ENCODE measurements at regions not wholly inside any gene's neighbourhood (a gene's known extent, or its start where the extent isn't known, plus 50 kb on each side); places are given as distances from the start of the nearest gene placed in this dataset.

DNA sequence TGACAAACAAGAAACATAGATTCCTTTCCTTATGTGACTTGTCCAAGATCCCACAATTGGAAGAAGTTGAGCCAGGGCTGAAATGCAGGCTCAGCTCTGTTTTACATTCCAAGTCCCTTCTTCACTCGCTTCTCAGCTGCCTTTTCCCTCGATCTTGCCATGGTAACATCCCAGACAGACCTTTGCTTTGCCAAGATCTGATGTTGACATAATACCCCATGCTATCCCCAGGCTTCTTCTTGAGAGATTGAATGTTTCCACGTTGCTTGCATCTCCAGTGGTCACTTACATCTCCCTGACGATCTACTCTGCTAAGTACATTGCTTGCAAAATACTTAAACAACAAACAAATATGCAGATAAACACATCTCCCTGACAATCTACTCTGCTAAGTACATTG, 63.5 kb downstream of the TBXT start:
- Histone ChIP-seq H3K79me2 (ENCODE audit: insufficient read depth, low read length) (no peaks in the 10 kb centered on the region), H3K4me1 (ENCODE audit: insufficient read depth, low read length, poor library complexity, severe bottlenecking) (no peaks in the 10 kb centered on the region), H3K36me3 (ENCODE audit: insufficient read depth, low read length) (no peaks in the 10 kb centered on the region), H3K9me2 (replicated peaks; ENCODE audit: low read depth, low read length) (no peaks in the 10 kb centered on the region), H3K4me3 (ENCODE audit: low read length, poor library complexity, severe bottlenecking) (no peak overlapping the region), H3K9me3 (ENCODE audit: insufficient read depth, low read depth, low read length) (peaks cover 8% of the 10 kb centered on the region; the same call in 1 of the 2 replicates), H3K9ac (ENCODE audit: low read depth, low read length, poor library complexity, severe bottlenecking) (no peak overlapping the region), H4K20me1 (ENCODE audit: insufficient read depth, low read length, poor library complexity, severe bottlenecking) (no peaks in the 10 kb centered on the region), H2AFZ (ENCODE audit: low read length) (no peak overlapping the region), H3K27me3 (ENCODE audit: insufficient read depth, low read length, poor library complexity, severe bottlenecking) (no peaks in the 10 kb centered on the region), H3K4me2 (ENCODE audit: low read depth, low read length, poor library complexity, severe bottlenecking) (no peak overlapping the region), H3F3A (ENCODE audit: low read depth) (no peaks in the 10 kb centered on the region)
- TF ChIP-seq CTCF (conservative IDR thresholded peaks at IDR 0.05; ENCODE audit: low read length) (no peak), EZH2phosphoT487 (IDR thresholded peaks at IDR 0.05; ENCODE audit: borderline replicate concordance) (no peak)

GRCh38 chr6:166101819-166102419, 65.7 kb downstream of the TBXT start:
- Histone ChIP-seq H3K79me2 (ENCODE audit: insufficient read depth, low read length) (no peaks in the 10 kb centered on the region), H2AFZ (ENCODE audit: low read length) (no peak overlapping the region), H3K9ac (ENCODE audit: low read depth, low read length, poor library complexity, severe bottlenecking) (no peak overlapping the region), H3F3A (ENCODE audit: low read depth) (no peaks in the 10 kb centered on the region), H3K4me1 (ENCODE audit: insufficient read depth, low read length, poor library complexity, severe bottlenecking) (no peaks in the 10 kb centered on the region), H3K4me3 (ENCODE audit: low read length, poor library complexity, severe bottlenecking) (no peak overlapping the region), H3K9me2 (replicated peaks; ENCODE audit: low read depth, low read length) (no peaks in the 10 kb centered on the region), H3K27me3 (ENCODE audit: insufficient read depth, low read length, poor library complexity, severe bottlenecking) (no peaks in the 10 kb centered on the region), H4K20me1 (ENCODE audit: insufficient read depth, low read length, poor library complexity, severe bottlenecking) (no peaks in the 10 kb centered on the region), H3K9me3 (ENCODE audit: insufficient read depth, low read depth, low read length) (peaks cover 8% of the 10 kb centered on the region; the same call in 1 of the 2 replicates), H3K36me3 (ENCODE audit: insufficient read depth, low read length) (no peaks in the 10 kb centered on the region), H3K4me2 (ENCODE audit: low read depth, low read length, poor library complexity, severe bottlenecking) (no peak overlapping the region)
- TF ChIP-seq CTCF (conservative IDR thresholded peaks at IDR 0.05; ENCODE audit: low read length) (no peak), EZH2phosphoT487 (IDR thresholded peaks at IDR 0.05; ENCODE audit: borderline replicate concordance) (no peak)

DNA sequence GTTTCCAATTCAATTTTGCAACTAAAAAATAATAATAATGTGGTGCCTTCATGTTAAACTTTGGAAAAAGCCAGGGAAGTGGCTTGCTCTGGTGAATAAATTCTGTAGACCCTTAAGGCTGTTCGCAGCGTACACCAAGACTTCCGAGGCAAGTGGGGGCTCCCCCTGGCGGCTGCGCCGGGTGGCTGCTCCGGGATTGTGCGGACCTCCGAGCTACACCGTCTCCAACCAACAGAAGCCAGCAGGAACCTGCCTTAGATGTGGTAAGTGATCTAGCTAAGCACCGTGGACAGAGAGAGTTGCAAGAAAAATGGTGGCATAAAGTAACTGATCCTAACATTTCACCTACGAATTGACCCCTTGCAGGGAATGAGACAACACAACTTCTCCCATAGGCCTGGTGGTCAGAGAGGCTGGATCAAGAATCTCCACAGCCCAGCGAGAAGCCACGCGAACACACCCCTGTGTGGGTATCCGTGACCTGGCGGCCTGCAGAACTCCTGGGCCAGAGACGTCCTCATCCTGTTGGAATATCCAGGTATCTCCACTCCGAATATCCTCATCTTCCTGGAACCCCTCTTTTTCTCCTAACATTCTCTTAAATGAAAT, 69.6 kb downstream of the TBXT start:
- no peaks in the 10 kb centered on the region for H3K4me1 ChIP-seq (ENCODE audit: insufficient read depth, low read length, poor library complexity, severe bottlenecking)
- H3K9me3 ChIP-seq (ENCODE audit: insufficient read depth, low read depth, low read length), result peaks cover 8% of the 10 kb centered on the region; the same call in 1 of the 2 replicates
- H3K4me3 ChIP-seq (ENCODE audit: low read length, poor library complexity, severe bottlenecking), result no peak overlapping the region
- no peak overlapping the region for H2AFZ ChIP-seq (ENCODE audit: low read length)
- no peak overlapping the region for H3K4me2 ChIP-seq (ENCODE audit: low read depth, low read length, poor library complexity, severe bottlenecking)
- no peaks in the 10 kb centered on the region for H4K20me1 ChIP-seq (ENCODE audit: insufficient read depth, low read length, poor library complexity, severe bottlenecking)
- TF ChIP-seq CTCF (conservative IDR thresholded peaks at IDR 0.05; ENCODE audit: low read length) (peak; percentile 98), EZH2phosphoT487 (IDR thresholded peaks at IDR 0.05; ENCODE audit: borderline replicate concordance) (no peak)
- H3K9me2 ChIP-seq (replicated peaks; ENCODE audit: low read depth, low read length), result no peaks in the 10 kb centered on the region
- H3K9ac ChIP-seq (ENCODE audit: low read depth, low read length, poor library complexity, severe bottlenecking), result no peak overlapping the region
- H3K27me3 ChIP-seq (ENCODE audit: insufficient read depth, low read length, poor library complexity, severe bottlenecking), result no peaks in the 10 kb centered on the region
- H3F3A ChIP-seq (ENCODE audit: low read depth), result no peaks in the 10 kb centered on the region
- H3K36me3 ChIP-seq (ENCODE audit: insufficient read depth, low read length), result no peaks in the 10 kb centered on the region
- H3K79me2 ChIP-seq (ENCODE audit: insufficient read depth, low read length), result no peaks in the 10 kb centered on the region
